Neuronal stem cell (in vitro differentiated cells): ENCODE measurements at regions not wholly inside any gene's neighbourhood (a gene's known extent, or its start where the extent isn't known, plus 50 kb on each side); places are given as distances from the start of the nearest gene placed in this dataset.

ENCODE experiments used
- DNase-seq: peaks from one replicate; pipeline ENCODE4 v3.0.0-alpha.2; 2013; ENCODE audit warnings: low spot score
- H2AFZ ChIP-seq: one replicate; pipeline ENCODE4 v1.6.1; 2013; ENCODE audit warnings: mild to moderate bottlenecking, low read length, inconsistent platforms
- H2AK5ac ChIP-seq: 2 replicates; pipeline ENCODE4 v1.6.1; 2013; ENCODE audit warnings: low read depth, mild to moderate bottlenecking, inconsistent platforms, low read length, moderate library complexity, mixed read lengths
- H2BK120ac ChIP-seq: 2 replicates; pipeline ENCODE4 v1.6.1; 2013; ENCODE audit warnings: low read depth, mild to moderate bottlenecking, inconsistent platforms, low read length, moderate library complexity, mixed read lengths
- H2BK12ac ChIP-seq: one replicate; pipeline ENCODE4 v1.6.1; 2013; ENCODE audit warnings: low read length, inconsistent platforms
- H2BK15ac ChIP-seq: 2 replicates; pipeline ENCODE4 v1.6.1; 2013; ENCODE audit warnings: mild to moderate bottlenecking, low read length, inconsistent platforms, mixed read lengths
- H2BK5ac ChIP-seq: one replicate; pipeline ENCODE4 v1.6.1; 2013; ENCODE audit warnings: inconsistent platforms, mild to moderate bottlenecking, low read length, moderate library complexity
- H3K14ac ChIP-seq: one replicate; pipeline ENCODE4 v1.6.1; 2013; ENCODE audit warnings: low read length, inconsistent platforms
- H3K18ac ChIP-seq: 2 replicates; pipeline ENCODE4 v1.6.1; 2013; ENCODE audit warnings: low read length, inconsistent platforms
- H3K23ac ChIP-seq: 2 replicates; pipeline ENCODE4 v1.6.1; 2013; ENCODE audit warnings: low read depth, mild to moderate bottlenecking, mixed read lengths, low read length, inconsistent platforms; ENCODE audit not compliant: poor library complexity
- H3K27ac ChIP-seq: replicated peaks from 3 replicates; pipeline ENCODE4 v1.5.1; 2013; ENCODE audit warnings: low read length, inconsistent platforms
- H3K27me3 ChIP-seq, 3 experiments: 2 replicates each; pipeline ENCODE4 v1.6.1; 2013; ENCODE audit warnings: low read length in 3 of 3, mild to moderate bottlenecking in 2 of 3, inconsistent platforms in 1 of 3, low read depth in 1 of 3, mixed read lengths in 1 of 3, moderate library complexity in 1 of 3; ENCODE audit not compliant: control insufficient read depth in 3 of 3, insufficient read depth in 3 of 3
- H3K36me3 ChIP-seq, 2 donors: replicated peaks in 1 of 2; 2 replicates each; pipeline ENCODE4 v1.6.1; 2013; ENCODE audit warnings: low read length in 2 of 2; ENCODE audit not compliant: control insufficient read depth in 2 of 2, insufficient read depth in 2 of 2
- H3K4ac ChIP-seq: 2 replicates; pipeline ENCODE4 v1.6.1; 2013; ENCODE audit warnings: inconsistent platforms, mild to moderate bottlenecking, low read length, moderate library complexity
- H3K4me1 ChIP-seq, 2 donors: 1 replicate in 1 of 2; 2 replicates in 1 of 2; pipeline ENCODE4 v1.6.1; 2013; ENCODE audit warnings: low read length in 2 of 2, low read depth in 1 of 2; ENCODE audit not compliant: control insufficient read depth in 2 of 2, insufficient read depth in 1 of 2
- H3K4me2 ChIP-seq: one replicate; pipeline ENCODE4 v1.6.1; 2013; ENCODE audit warnings: mild to moderate bottlenecking, low read length, inconsistent platforms; ENCODE audit not compliant: insufficient read depth, poor library complexity, severe bottlenecking
- H3K4me3 ChIP-seq, 2 donors: 2 replicates each; pipeline ENCODE4 v1.5.1; 2013; ENCODE audit warnings: low read length in 2 of 2, mild to moderate bottlenecking in 2 of 2, inconsistent platforms in 1 of 2, moderate library complexity in 1 of 2
- H3K79me1 ChIP-seq: one replicate; pipeline ENCODE4 v1.6.1; 2013; ENCODE audit warnings: low read depth, mild to moderate bottlenecking, inconsistent platforms, low read length, moderate library complexity
- H3K9ac ChIP-seq: one replicate; pipeline ENCODE4 v1.6.1; 2013; ENCODE audit warnings: mild to moderate bottlenecking, low read depth, low read length, inconsistent platforms; ENCODE audit not compliant: poor library complexity
- H3K9me3 ChIP-seq, 2 donors: replicated peaks in 1 of 2; 2 replicates each; pipeline versions ENCODE3 to v1.6.1; 2013; ENCODE audit warnings: low read length in 2 of 2, mild to moderate bottlenecking in 2 of 2, inconsistent platforms in 1 of 2, low read depth in 1 of 2, mixed read lengths in 1 of 2, moderate library complexity in 1 of 2; ENCODE audit not compliant: control insufficient read depth in 2 of 2, insufficient read depth in 1 of 2
- H4K8ac ChIP-seq: one replicate; pipeline ENCODE4 v1.6.1; 2013; ENCODE audit warnings: low read depth, mild to moderate bottlenecking, inconsistent platforms, low read length, moderate library complexity
- H4K91ac ChIP-seq: one replicate; pipeline ENCODE4 v1.6.1; 2013; ENCODE audit warnings: low read length, low read depth, mild to moderate bottlenecking, inconsistent platforms; ENCODE audit not compliant: poor library complexity
- WGBS, 2 donors: extraction: QIAGEN DNeasy Blood & Tissue Kit; methylation state at CpG; one replicate each; pipeline ENCODE4 v1.1.7; 2013; ENCODE audit warnings: missing lambda C conversion rate in 2 of 2, mixed read lengths in 1 of 2; ENCODE audit not compliant: insufficient read length in 2 of 2, insufficient replicate concordance in 1 of 2; ENCODE audit errors: extremely low coverage in 2 of 2; 5-methylcytosine and 5-hydroxymethylcytosine counted together

- Histone ChIP-seq H3K4me1 (no peaks in the 10 kb centered on the region), H3K79me1 (no peaks in the 10 kb centered on the region), H4K8ac (no peak overlapping the region), H3K36me3 (no peaks in the 10 kb centered on the region), H3K9me3 (peaks cover 0 to 1% of the 10 kb centered on the region in 2 donors), H3K18ac (peak overlapping the region; percentile 57), H3K27ac (no peak overlapping the region), H3K23ac (no peak overlapping the region), H4K91ac (no peak overlapping the region), H3K4me3 (no peak overlapping the region), H3K4ac (no peak overlapping the region), H2AFZ (peak overlapping the region; percentile 56), H2BK15ac (no peak overlapping the region), H3K9ac (no peak overlapping the region), H2BK120ac (no peak overlapping the region), H2BK12ac (no peak overlapping the region), H2BK5ac (no peak overlapping the region), H3K14ac (peak overlapping the region; percentile 25), H3K4me2 (no peak overlapping the region), H2AK5ac (no peak overlapping the region), H3K27me3 (no peaks in the 10 kb centered on the region)
- no peak for DNase-seq
- no CpG with 5 or more reads among the region's 12 CpGs for WGBS, 2 donors
These were observed 154.2 kb upstream of the RMP24 start for GRCh38 chr18:35818353-35818667.

GRCh38 chr18:35822413-35822812 lies 150.1 kb upstream of the RMP24 start:
- Histone ChIP-seq H4K91ac (no peak overlapping the region), H2BK12ac (no peak overlapping the region), H3K4me3 (no peak overlapping the region), H3K4me1 (no peaks in the 10 kb centered on the region), H3K79me1 (no peaks in the 10 kb centered on the region), H3K9ac (no peak overlapping the region), H3K4ac (no peak overlapping the region), H3K9me3 (peaks cover 0 to under 1% of the 10 kb centered on the region in 2 donors), H2BK120ac (no peak overlapping the region), H2AK5ac (no peak overlapping the region), H3K36me3 (no peaks in the 10 kb centered on the region), H3K14ac (no peak overlapping the region), H3K18ac (no peak overlapping the region), H3K23ac (no peak overlapping the region), H4K8ac (no peak overlapping the region), H2BK15ac (no peak overlapping the region), H3K4me2 (no peak overlapping the region), H3K27ac (no peak overlapping the region), H2AFZ (no peak overlapping the region), H2BK5ac (no peak overlapping the region), H3K27me3 (no peaks in the 10 kb centered on the region)
- no CpG with 5 or more reads among the region's 6 CpGs for WGBS, 2 donors
- DNase-seq, result no peak

GRCh38 chr18:35826477-35826876 lies 146.0 kb upstream of the RMP24 start:
- Histone ChIP-seq H3K23ac (no peak overlapping the region), H2BK5ac (no peak overlapping the region), H3K4me3 (no peak overlapping the region), H3K4me2 (no peak overlapping the region), H3K14ac (no peak overlapping the region), H4K91ac (no peak overlapping the region), H4K8ac (no peak overlapping the region), H3K79me1 (no peaks in the 10 kb centered on the region), H3K18ac (no peak overlapping the region), H2BK12ac (no peak overlapping the region), H2BK15ac (no peak overlapping the region), H2BK120ac (no peak overlapping the region), H3K9me3 (no peaks in the 10 kb centered on the region), H3K4me1 (no peaks in the 10 kb centered on the region), H3K36me3 (no peaks in the 10 kb centered on the region), H2AK5ac (no peak overlapping the region), H3K4ac (no peak overlapping the region), H3K27me3 (no peaks in the 10 kb centered on the region), H3K27ac (no peak overlapping the region), H3K9ac (peak overlapping the region; percentile 50), H2AFZ (no peak overlapping the region)
- whole genome bisulfite sequencing, 2 donors, result no CpG with 5 or more reads among the region's 1 CpG
- no peak for DNase-seq

GRCh38 chr18:35827275-35827902 lies 145.1 kb upstream of the RMP24 start:
- no peak overlapping the region for H2BK15ac ChIP-seq
- H3K36me3 ChIP-seq, result no peaks in the 10 kb centered on the region
- H3K4me3 ChIP-seq, result no peak overlapping the region
- H3K79me1 ChIP-seq, result no peaks in the 10 kb centered on the region
- DNase-seq, result no peak
- no peaks in the 10 kb centered on the region for H3K4me1 ChIP-seq
- H3K4ac ChIP-seq, result no peak overlapping the region
- no peak overlapping the region for H2AFZ ChIP-seq
- H4K8ac ChIP-seq, result no peak overlapping the region
- no peak overlapping the region for H3K23ac ChIP-seq
- no peak overlapping the region for H2BK5ac ChIP-seq
- no peak overlapping the region for H2AK5ac ChIP-seq
- no peak overlapping the region for H2BK12ac ChIP-seq
- H4K91ac ChIP-seq, result no peak overlapping the region
- no peak overlapping the region for H3K27ac ChIP-seq
- peaks cover 0 to 3% of the 10 kb centered on the region in 2 donors for H3K9me3 ChIP-seq
- H3K27me3 ChIP-seq, result no peaks in the 10 kb centered on the region
- no peak overlapping the region for H3K9ac ChIP-seq
- no peak overlapping the region for H3K14ac ChIP-seq
- H2BK120ac ChIP-seq, result no peak overlapping the region
- H3K18ac ChIP-seq, result no peak overlapping the region
- no peak overlapping the region for H3K4me2 ChIP-seq
